Neural cell (in vitro differentiated cells): ENCODE measurements at regions not wholly inside any gene's neighbourhood (a gene's known extent, or its start where the extent isn't known, plus 50 kb on each side); places are given as distances from the start of the nearest gene placed in this dataset.

Source experiments
- H2AFZ ChIP-seq: fragments of 200-600, 300-800 bp; sonication (generic), shearing (Covaris generic); 2 replicates; pipeline ENCODE4 v1.6.0; 2014; ENCODE audit warnings: low read depth, mild to moderate bottlenecking, antibody characterized with exemption, low read length, moderate library complexity
- H3F3A ChIP-seq: fragments of 200-600 bp; shearing (Covaris generic); 2 replicates; pipeline ENCODE4 v1.6.1; 2016; ENCODE audit warnings: mild to moderate bottlenecking, moderate library complexity, mixed read lengths, antibody characterized with exemption, low read length; ENCODE audit not compliant: insufficient read depth, poor library complexity, severe bottlenecking
- H3K27ac ChIP-seq: fragments of 200-600, 300-800 bp; sonication (generic), shearing (Covaris generic); 2 replicates; pipeline ENCODE4 v1.5.1; 2014; ENCODE audit warnings: mild to moderate bottlenecking, low read length, moderate library complexity
- H3K27me3 ChIP-seq: fragments of 300-800, 200-600 bp; sonication (generic), shearing (Covaris generic); 2 replicates; pipeline ENCODE4 v1.6.0; 2014; ENCODE audit warnings: mild to moderate bottlenecking, low read depth, low read length, moderate library complexity; ENCODE audit not compliant: insufficient read depth
- H3K36me3 ChIP-seq: fragments of 300-800, 200-600 bp; sonication (generic), shearing (Covaris generic); 2 replicates; pipeline ENCODE4 v1.5.1; 2014; ENCODE audit warnings: mild to moderate bottlenecking, antibody characterized with exemption, low read length, moderate library complexity; ENCODE audit not compliant: insufficient read depth
- H3K4me2 ChIP-seq: fragments of 300-800, 200-600 bp; sonication (generic), shearing (Covaris generic); 2 replicates; pipeline ENCODE4 v1.6.0; 2014; ENCODE audit warnings: mild to moderate bottlenecking, low read length
- H3K4me3 ChIP-seq: fragments of 300-800, 200-600 bp; sonication (generic), shearing (Covaris generic); 2 replicates; pipeline ENCODE4 v1.5.1; 2014; ENCODE audit warnings: mild to moderate bottlenecking, low read length, moderate library complexity
- H3K79me2 ChIP-seq: fragments of 200-600 bp; shearing (Covaris generic); replicated peaks from 2 replicates; pipeline ENCODE4 v1.6.0; 2014; ENCODE audit warnings: mild to moderate bottlenecking, low read length, moderate library complexity; ENCODE audit not compliant: insufficient read depth
- H3K9ac ChIP-seq: fragments of 300-800, 200-600 bp; sonication (generic), shearing (Covaris generic); 2 replicates; pipeline ENCODE4 v1.6.1; 2016; ENCODE audit warnings: mild to moderate bottlenecking, low read length, mixed read lengths
- H3K9me2 ChIP-seq: fragments of 200-600 bp; shearing (Covaris generic); 2 replicates; pipeline ENCODE4 v1.6.1; 2016; ENCODE audit warnings: mild to moderate bottlenecking, low read length, mixed read lengths; ENCODE audit not compliant: insufficient read depth
- H3K9me3 ChIP-seq: fragments of 200-600, 300-800 bp; sonication (generic), shearing (Covaris generic); 2 replicates; pipeline ENCODE4 v1.6.1; 2016; ENCODE audit warnings: mild to moderate bottlenecking, mixed run types, low read length, moderate library complexity, mixed read lengths
- H4K20me1 ChIP-seq: fragments of 200-600 bp; shearing (Covaris generic); 2 replicates; pipeline ENCODE4 v1.6.1; 2016; ENCODE audit warnings: mild to moderate bottlenecking, mixed run types; ENCODE audit not compliant: insufficient read depth
- CTCF ChIP-seq: fragments of 450-650 bp; IDR thresholded peaks from 2 replicates; pipeline ENCODE4 v1.5.1; 2014; ENCODE audit warnings: antibody characterized with exemption, mild to moderate bottlenecking, moderate library complexity; ENCODE audit not compliant: poor library complexity, severe bottlenecking
- EP300 ChIP-seq: fragments of 450-650 bp; conservative IDR thresholded peaks from 2 replicates; pipeline ENCODE4 v1.6.1; 2014; ENCODE audit warnings: antibody characterized with exemption, mild to moderate bottlenecking, moderate library complexity; ENCODE audit not compliant: poor library complexity, severe bottlenecking
- EZH2 ChIP-seq: fragments of 200-600, 300-800 bp; shearing (Covaris generic), sonication (generic); IDR thresholded peaks from 2 replicates; pipeline ENCODE4 v1.6.1; 2014; ENCODE audit warnings: antibody characterized with exemption, low read length, borderline replicate concordance, mild to moderate bottlenecking; ENCODE audit not compliant: insufficient read depth, poor library complexity, severe bottlenecking
- MXI1 ChIP-seq: fragments of 450-650 bp; conservative IDR thresholded peaks from 2 replicates; pipeline ENCODE4 v1.6.1; 2014; ENCODE audit warnings: antibody characterized with exemption, mild to moderate bottlenecking; ENCODE audit not compliant: poor library complexity, severe bottlenecking
- POLR2AphosphoS5 ChIP-seq: IDR thresholded peaks from 2 replicates; pipeline ENCODE4 v1.6.1; 2012
- RAD21 ChIP-seq: fragments of 450-650 bp; conservative IDR thresholded peaks from 2 replicates; pipeline ENCODE4 v1.6.1; 2014; ENCODE audit warnings: antibody characterized with exemption, mild to moderate bottlenecking, moderate library complexity
- SMC3 ChIP-seq: fragments of 450-650 bp; conservative IDR thresholded peaks from 2 replicates; pipeline ENCODE4 v1.6.1; 2014; ENCODE audit warnings: antibody characterized with exemption, mild to moderate bottlenecking, moderate library complexity; ENCODE audit not compliant: poor library complexity
- TAF1 ChIP-seq: IDR thresholded peaks from 2 replicates; pipeline ENCODE4 v1.6.1; 2012; ENCODE audit warnings: low read depth
- TF ChIP-seq, protein P1 (sequence below): IDR thresholded peaks from 2 replicates; pipeline ENCODE4 v1.6.1; 2012; ENCODE audit warnings: borderline replicate concordance

DNA sequence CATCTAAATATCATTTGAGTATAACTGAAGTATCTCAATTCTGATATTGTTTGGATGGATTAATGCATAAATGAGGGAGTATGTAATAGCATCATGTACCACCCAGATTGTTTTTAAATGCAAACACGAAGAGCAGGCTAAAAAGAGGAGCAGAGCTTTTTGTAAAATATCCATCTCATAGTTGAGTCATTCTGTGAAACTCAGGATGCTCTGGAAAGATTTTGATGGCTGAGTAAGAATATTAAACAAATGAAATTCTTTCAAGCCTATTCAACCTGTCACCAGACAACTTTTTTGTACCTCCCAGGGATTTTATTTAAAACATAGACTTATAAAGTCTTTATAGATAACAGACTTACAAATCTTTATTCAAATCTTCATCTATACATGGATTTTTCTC, 625.9 kb downstream of the TLE4 start:
- H3K9me3 ChIP-seq: no peaks in the 10 kb centered on the region
- H3K79me2 ChIP-seq: no peaks in the 10 kb centered on the region
- H3K4me2 ChIP-seq: no peak overlapping the region
- no peaks in the 10 kb centered on the region for H3K9me2 ChIP-seq
- no peak overlapping the region for H3K4me3 ChIP-seq
- H3K27ac ChIP-seq: no peak overlapping the region
- no peak overlapping the region for H3K9ac ChIP-seq
- H3K36me3 ChIP-seq: no peaks in the 10 kb centered on the region
- TF ChIP-seq TAF1: no peak
- TF ChIP-seq EZH2: no peak
- TF ChIP-seq RAD21: no peak
- TF ChIP-seq CTCF: no peak
- no peak for TF ChIP-seq MXI1
- TF ChIP-seq, protein P1, sequence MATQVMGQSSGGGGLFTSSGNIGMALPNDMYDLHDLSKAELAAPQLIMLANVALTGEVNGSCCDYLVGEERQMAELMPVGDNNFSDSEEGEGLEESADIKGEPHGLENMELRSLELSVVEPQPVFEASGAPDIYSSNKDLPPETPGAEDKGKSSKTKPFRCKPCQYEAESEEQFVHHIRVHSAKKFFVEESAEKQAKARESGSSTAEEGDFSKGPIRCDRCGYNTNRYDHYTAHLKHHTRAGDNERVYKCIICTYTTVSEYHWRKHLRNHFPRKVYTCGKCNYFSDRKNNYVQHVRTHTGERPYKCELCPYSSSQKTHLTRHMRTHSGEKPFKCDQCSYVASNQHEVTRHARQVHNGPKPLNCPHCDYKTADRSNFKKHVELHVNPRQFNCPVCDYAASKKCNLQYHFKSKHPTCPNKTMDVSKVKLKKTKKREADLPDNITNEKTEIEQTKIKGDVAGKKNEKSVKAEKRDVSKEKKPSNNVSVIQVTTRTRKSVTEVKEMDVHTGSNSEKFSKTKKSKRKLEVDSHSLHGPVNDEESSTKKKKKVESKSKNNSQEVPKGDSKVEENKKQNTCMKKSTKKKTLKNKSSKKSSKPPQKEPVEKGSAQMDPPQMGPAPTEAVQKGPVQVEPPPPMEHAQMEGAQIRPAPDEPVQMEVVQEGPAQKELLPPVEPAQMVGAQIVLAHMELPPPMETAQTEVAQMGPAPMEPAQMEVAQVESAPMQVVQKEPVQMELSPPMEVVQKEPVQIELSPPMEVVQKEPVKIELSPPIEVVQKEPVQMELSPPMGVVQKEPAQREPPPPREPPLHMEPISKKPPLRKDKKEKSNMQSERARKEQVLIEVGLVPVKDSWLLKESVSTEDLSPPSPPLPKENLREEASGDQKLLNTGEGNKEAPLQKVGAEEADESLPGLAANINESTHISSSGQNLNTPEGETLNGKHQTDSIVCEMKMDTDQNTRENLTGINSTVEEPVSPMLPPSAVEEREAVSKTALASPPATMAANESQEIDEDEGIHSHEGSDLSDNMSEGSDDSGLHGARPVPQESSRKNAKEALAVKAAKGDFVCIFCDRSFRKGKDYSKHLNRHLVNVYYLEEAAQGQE: no peak
- no peak for TF ChIP-seq EP300
- TF ChIP-seq POLR2AphosphoS5: no peak
- no peak for TF ChIP-seq SMC3
- no peak overlapping the region for H2AFZ ChIP-seq
- H3F3A ChIP-seq: no peaks in the 10 kb centered on the region
- no peaks in the 10 kb centered on the region for H4K20me1 ChIP-seq
- no peaks in the 10 kb centered on the region for H3K27me3 ChIP-seq

- Histone ChIP-seq H3K9me2 (no peaks in the 10 kb centered on the region), H3K4me2 (no peak overlapping the region), H3K4me3 (no peak overlapping the region), H3F3A (no peaks in the 10 kb centered on the region), H3K9ac (no peak overlapping the region), H3K36me3 (no peaks in the 10 kb centered on the region), H2AFZ (no peak overlapping the region), H3K79me2 (no peaks in the 10 kb centered on the region), H3K27ac (no peak overlapping the region), H4K20me1 (no peaks in the 10 kb centered on the region), H3K27me3 (no peaks in the 10 kb centered on the region), H3K9me3 (no peaks in the 10 kb centered on the region)
- TF ChIP-seq SMC3 (no peak), CTCF (no peak), EZH2 (no peak), MXI1 (no peak), RAD21 (no peak)
- TF ChIP-seq, protein P1: no peak
Measured at GRCh38 chr9:80191108-80191507, 619.3 kb downstream of the TLE4 start.
